OCI-LY1 (cell line): ENCODE measurements at regions not wholly inside any gene's neighbourhood (a gene's known extent, or its start where the extent isn't known, plus 50 kb on each side); places are given as distances from the start of the nearest gene placed in this dataset.

Source experiments
- EZH2 ChIP-seq: fragments of 200-600 bp; sonication (generic), shearing (Covaris generic); IDR thresholded peaks from 2 replicates; pipeline ENCODE4 v1.8.0; 2017; ENCODE audit warnings: borderline replicate concordance, mixed run types, mild to moderate bottlenecking, antibody characterized with exemption, low read length, moderate library complexity, mixed read lengths
- TF ChIP-seq, protein P1 (sequence below): fragments of 200-600 bp; sonication (generic), shearing (Covaris generic); IDR thresholded peaks from 2 replicates; pipeline ENCODE4 v1.5.1; 2017; ENCODE audit warnings: mild to moderate bottlenecking, antibody characterized with exemption, low read length, moderate library complexity, mixed read lengths

- TF ChIP-seq, protein P1, sequence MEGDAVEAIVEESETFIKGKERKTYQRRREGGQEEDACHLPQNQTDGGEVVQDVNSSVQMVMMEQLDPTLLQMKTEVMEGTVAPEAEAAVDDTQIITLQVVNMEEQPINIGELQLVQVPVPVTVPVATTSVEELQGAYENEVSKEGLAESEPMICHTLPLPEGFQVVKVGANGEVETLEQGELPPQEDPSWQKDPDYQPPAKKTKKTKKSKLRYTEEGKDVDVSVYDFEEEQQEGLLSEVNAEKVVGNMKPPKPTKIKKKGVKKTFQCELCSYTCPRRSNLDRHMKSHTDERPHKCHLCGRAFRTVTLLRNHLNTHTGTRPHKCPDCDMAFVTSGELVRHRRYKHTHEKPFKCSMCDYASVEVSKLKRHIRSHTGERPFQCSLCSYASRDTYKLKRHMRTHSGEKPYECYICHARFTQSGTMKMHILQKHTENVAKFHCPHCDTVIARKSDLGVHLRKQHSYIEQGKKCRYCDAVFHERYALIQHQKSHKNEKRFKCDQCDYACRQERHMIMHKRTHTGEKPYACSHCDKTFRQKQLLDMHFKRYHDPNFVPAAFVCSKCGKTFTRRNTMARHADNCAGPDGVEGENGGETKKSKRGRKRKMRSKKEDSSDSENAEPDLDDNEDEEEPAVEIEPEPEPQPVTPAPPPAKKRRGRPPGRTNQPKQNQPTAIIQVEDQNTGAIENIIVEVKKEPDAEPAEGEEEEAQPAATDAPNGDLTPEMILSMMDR, result no peak
- TF ChIP-seq EZH2, result no peak
Measured at GRCh38 chr3:117954131-117954530, 1080.5 kb downstream of the IGSF11 start.
